ENCODE measurements at regions not wholly inside any gene's neighbourhood (a gene's known extent, or its start where the extent isn't known, plus 50 kb on each side); places are given as distances from the start of the nearest gene placed in this dataset.

DNA sequence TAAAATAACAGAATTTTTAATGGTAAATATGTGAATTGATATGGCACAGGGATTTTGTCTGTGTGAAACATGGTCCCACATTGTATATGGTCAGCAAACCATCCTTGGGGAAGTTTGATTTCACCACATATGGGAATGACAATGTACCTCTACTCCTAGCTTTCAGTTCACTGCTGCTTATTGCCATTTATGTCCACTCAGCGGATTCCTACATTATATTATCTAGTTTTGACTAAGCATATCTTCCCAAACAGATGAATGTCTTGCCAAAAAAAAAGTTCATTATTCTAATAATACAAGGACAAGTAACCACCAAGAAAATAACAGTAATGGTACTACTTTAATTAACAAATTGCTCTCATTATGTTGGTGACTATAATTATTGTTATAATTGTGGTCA, 1521.6 kb downstream of the MAT2B start:
- intact Hi-C loops (cut with micrococcal nuclease) = no loop called here
- CTCF ChIA-PET = no interaction called here
- ATAC-seq (no peak), DNase-seq (no peak)
- Mint-ChIP-seq H3K4me3 (no peak overlapping the region), H3K4me1 (ENCODE audit: low read depth) (no peaks in the 10 kb centered on the region), H3K27me3 (no peaks in the 10 kb centered on the region), H3K36me3 (ENCODE audit: low read depth) (no peaks in the 10 kb centered on the region), H3K9me3 (peaks cover 5% of the 10 kb centered on the region), H3K27ac (no peak overlapping the region)
- TF ChIP-seq, protein P1, sequence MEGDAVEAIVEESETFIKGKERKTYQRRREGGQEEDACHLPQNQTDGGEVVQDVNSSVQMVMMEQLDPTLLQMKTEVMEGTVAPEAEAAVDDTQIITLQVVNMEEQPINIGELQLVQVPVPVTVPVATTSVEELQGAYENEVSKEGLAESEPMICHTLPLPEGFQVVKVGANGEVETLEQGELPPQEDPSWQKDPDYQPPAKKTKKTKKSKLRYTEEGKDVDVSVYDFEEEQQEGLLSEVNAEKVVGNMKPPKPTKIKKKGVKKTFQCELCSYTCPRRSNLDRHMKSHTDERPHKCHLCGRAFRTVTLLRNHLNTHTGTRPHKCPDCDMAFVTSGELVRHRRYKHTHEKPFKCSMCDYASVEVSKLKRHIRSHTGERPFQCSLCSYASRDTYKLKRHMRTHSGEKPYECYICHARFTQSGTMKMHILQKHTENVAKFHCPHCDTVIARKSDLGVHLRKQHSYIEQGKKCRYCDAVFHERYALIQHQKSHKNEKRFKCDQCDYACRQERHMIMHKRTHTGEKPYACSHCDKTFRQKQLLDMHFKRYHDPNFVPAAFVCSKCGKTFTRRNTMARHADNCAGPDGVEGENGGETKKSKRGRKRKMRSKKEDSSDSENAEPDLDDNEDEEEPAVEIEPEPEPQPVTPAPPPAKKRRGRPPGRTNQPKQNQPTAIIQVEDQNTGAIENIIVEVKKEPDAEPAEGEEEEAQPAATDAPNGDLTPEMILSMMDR (IDR thresholded peaks at IDR 0.05) = no peak
- POLR2A ChIA-PET = no interaction called here

DNA sequence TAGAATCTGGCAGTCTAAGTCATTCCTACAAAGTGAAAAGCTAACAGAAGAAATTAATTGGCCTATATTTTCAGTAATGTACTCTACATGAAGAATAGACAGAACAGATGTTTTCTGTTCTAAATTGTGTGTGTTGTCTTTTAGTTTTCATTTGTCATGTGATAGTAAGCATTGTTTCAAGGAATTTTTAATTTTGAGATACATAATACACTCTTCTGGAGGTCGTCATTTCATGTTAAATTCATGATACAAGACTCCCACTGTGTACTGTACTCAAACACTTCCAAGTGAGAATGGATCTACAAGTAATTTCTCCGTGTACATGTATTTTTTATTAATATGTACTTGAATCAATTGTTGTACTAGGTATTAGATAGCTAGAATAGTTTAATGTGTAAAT, 1522.9 kb downstream of the MAT2B start:
- TF ChIP-seq, protein P1 (IDR thresholded peaks at IDR 0.05) = no peak
- Mint-ChIP-seq H3K27ac (no peak overlapping the region), H3K9me3 (peaks cover 5% of the 10 kb centered on the region), H3K4me3 (no peak overlapping the region), H3K4me1 (ENCODE audit: low read depth) (no peaks in the 10 kb centered on the region), H3K27me3 (no peaks in the 10 kb centered on the region), H3K36me3 (ENCODE audit: low read depth) (no peaks in the 10 kb centered on the region)
- intact Hi-C loops (cut with micrococcal nuclease) = no loop called here
- CTCF ChIA-PET = no interaction called here
- ATAC-seq = no peak
- DNase-seq = no peak
- POLR2A ChIA-PET = interaction anchor here (0.5 kb wide), 1 partner anchor 348 kb away, joined by 4 read pairs; no protein-coding TSS in a partner anchor

- no peak overlapping the region for H3K27ac Mint-ChIP-seq
- DNase-seq = peak; percentile 5
- intact Hi-C loops (cut with micrococcal nuclease) = no loop called here
- TF ChIP-seq, protein P1 (IDR thresholded peaks at IDR 0.05) = no peak
- H3K9me3 Mint-ChIP-seq = peaks cover 4% of the 10 kb centered on the region
- H3K27me3 Mint-ChIP-seq = no peaks in the 10 kb centered on the region
- ATAC-seq = no peak
- H3K4me1 Mint-ChIP-seq (ENCODE audit: low read depth) = no peaks in the 10 kb centered on the region
- H3K4me3 Mint-ChIP-seq = no peak overlapping the region
- no peaks in the 10 kb centered on the region for H3K36me3 Mint-ChIP-seq (ENCODE audit: low read depth)
- POLR2A ChIA-PET = no interaction called here
- CTCF ChIA-PET = no interaction called here
Observed at GRCh38 chr5:165029099-165029870, 1523.9 kb downstream of the MAT2B start.

- no peak for ATAC-seq
- CTCF ChIA-PET = no interaction called here
Observed at GRCh38 chr5:165030971-165031370, 1525.6 kb downstream of the MAT2B start.

GRCh38 chr5:165031371-165031770, 1526.0 kb downstream of the MAT2B start:
- POLR2A ChIA-PET = no interaction called here
- no peak for ATAC-seq

More at GRCh38 chr5:165030971-165031370, 1525.6 kb downstream of the MAT2B start:
- Mint-ChIP-seq H3K27ac (no peak overlapping the region), H3K4me1 (ENCODE audit: low read depth) (no peaks in the 10 kb centered on the region), H3K9me3 (no peaks in the 10 kb centered on the region), H3K4me3 (no peak overlapping the region), H3K36me3 (ENCODE audit: low read depth) (no peaks in the 10 kb centered on the region), H3K27me3 (no peaks in the 10 kb centered on the region)
- no peak for DNase-seq
- intact Hi-C loops (cut with micrococcal nuclease) = no loop called here
- POLR2A ChIA-PET = no interaction called here
- TF ChIP-seq, protein P1 (IDR thresholded peaks at IDR 0.05) = no peak

More at GRCh38 chr5:165031371-165031770, 1526.0 kb downstream of the MAT2B start:
- DNase-seq = no peak
- Mint-ChIP-seq H3K4me1 (ENCODE audit: low read depth) (no peaks in the 10 kb centered on the region), H3K4me3 (no peak overlapping the region), H3K27ac (no peak overlapping the region), H3K36me3 (ENCODE audit: low read depth) (no peaks in the 10 kb centered on the region), H3K9me3 (no peaks in the 10 kb centered on the region), H3K27me3 (no peaks in the 10 kb centered on the region)
- intact Hi-C loops (cut with micrococcal nuclease) = no loop called here
- TF ChIP-seq, protein P1 (IDR thresholded peaks at IDR 0.05) = no peak
- CTCF ChIA-PET = no interaction called here

Data from activated CD8-positive, alpha-beta T cell treated with anti-CD3 and anti-CD28 coated beads for 36 hours (primary cell).